SU-DHL-6 (cell line): ENCODE measurements at regions not wholly inside any gene's neighbourhood (a gene's known extent, or its start where the extent isn't known, plus 50 kb on each side); places are given as distances from the start of the nearest gene placed in this dataset.

ENCODE experiments used
- EZH2phosphoT487 ChIP-seq: fragments of 200-600 bp; sonication (generic), shearing (Covaris generic); conservative IDR thresholded peaks from 2 replicates; pipeline ENCODE4 v1.6.1; 2018; ENCODE audit warnings: mild to moderate bottlenecking, antibody characterized with exemption, low read length, moderate library complexity, mixed read lengths
- TF ChIP-seq, protein P1 (sequence below): fragments of 200-600 bp; sonication (generic); IDR thresholded peaks from one replicate; pipeline ENCODE4 v1.5.1; 2017; ENCODE audit warnings: antibody characterized with exemption, mild to moderate bottlenecking, low read length, moderate library complexity; ENCODE audit not compliant: insufficient read depth, poor library complexity, severe bottlenecking

DNA sequence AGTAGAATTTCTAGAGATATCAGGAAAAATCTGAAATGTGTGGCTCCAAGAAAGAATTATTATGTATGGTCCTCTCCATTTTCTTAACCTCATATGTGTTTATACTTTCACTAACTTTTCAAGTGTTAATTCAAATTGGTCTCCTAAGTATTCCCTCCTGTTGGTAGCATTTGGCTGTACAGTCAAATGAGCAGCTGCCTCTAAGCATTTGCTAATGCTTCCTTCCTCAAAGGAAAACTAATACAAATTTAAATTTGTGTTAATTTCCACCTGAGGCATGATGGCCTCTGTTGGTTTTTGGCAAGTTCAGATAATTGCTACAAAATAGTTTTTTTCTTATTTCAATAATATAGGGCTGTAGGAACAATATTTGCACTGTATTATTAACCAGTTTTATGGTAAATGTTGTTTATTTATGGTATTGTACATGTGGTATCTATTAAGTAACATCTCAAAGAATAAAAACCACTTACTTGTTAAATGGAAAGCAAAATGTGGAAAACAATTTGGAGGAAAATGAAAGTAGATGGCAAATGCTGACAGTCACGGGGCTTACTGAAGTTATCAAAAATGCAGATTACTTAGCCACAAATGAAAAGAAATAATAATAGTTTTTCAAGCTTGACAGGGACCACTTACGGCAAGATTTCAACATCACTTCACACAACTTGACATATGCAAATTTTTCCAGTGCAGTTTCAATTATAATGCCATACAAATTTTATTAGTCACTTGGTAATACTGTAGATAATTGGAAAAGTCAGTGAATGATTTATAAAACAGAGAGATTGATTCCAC, 299.3 kb upstream of the MEOX2 start:
- TF ChIP-seq, protein P1, sequence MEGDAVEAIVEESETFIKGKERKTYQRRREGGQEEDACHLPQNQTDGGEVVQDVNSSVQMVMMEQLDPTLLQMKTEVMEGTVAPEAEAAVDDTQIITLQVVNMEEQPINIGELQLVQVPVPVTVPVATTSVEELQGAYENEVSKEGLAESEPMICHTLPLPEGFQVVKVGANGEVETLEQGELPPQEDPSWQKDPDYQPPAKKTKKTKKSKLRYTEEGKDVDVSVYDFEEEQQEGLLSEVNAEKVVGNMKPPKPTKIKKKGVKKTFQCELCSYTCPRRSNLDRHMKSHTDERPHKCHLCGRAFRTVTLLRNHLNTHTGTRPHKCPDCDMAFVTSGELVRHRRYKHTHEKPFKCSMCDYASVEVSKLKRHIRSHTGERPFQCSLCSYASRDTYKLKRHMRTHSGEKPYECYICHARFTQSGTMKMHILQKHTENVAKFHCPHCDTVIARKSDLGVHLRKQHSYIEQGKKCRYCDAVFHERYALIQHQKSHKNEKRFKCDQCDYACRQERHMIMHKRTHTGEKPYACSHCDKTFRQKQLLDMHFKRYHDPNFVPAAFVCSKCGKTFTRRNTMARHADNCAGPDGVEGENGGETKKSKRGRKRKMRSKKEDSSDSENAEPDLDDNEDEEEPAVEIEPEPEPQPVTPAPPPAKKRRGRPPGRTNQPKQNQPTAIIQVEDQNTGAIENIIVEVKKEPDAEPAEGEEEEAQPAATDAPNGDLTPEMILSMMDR, result no peak
- TF ChIP-seq EZH2phosphoT487, result no peak
